ENCODE measurements at regions not wholly inside any gene's neighbourhood (a gene's known extent, or its start where the extent isn't known, plus 50 kb on each side); places are given as distances from the start of the nearest gene placed in this dataset.

- TF ChIP-seq CTCF (conservative IDR thresholded peaks at IDR 0.05): no peak
- H3K27ac ChIP-seq: no peak overlapping the region
Measured at GRCh38 chr5:67425514-67425913, 228.9 kb upstream of the CD180 start.

- no peak for TF ChIP-seq CTCF (conservative IDR thresholded peaks at IDR 0.05)
- 0 out of 2 replicates have a peak overlapping the region, but pooled peaks have one; percentile 3 for H3K27ac ChIP-seq
Measured at GRCh38 chr5:67417839-67418238, 221.2 kb upstream of the CD180 start.

GRCh38 chr5:67416986-67417385 lies 220.4 kb upstream of the CD180 start:
- TF ChIP-seq CTCF (conservative IDR thresholded peaks at IDR 0.05): no peak
- H3K27ac ChIP-seq: no peak overlapping the region

- no peak overlapping the region for H3K27ac ChIP-seq
Measured at GRCh38 chr5:67416133-67416937, 219.7 kb upstream of the CD180 start.

GRCh38 chr5:67414712-67415111 lies 218.1 kb upstream of the CD180 start:
- TF ChIP-seq CTCF (conservative IDR thresholded peaks at IDR 0.05): no peak

More at GRCh38 chr5:67416133-67416937, 219.7 kb upstream of the CD180 start:
- no peak for TF ChIP-seq CTCF (conservative IDR thresholded peaks at IDR 0.05)

GRCh38 chr5:67413721-67414120 lies 217.1 kb upstream of the CD180 start:
- H3K27ac ChIP-seq: no peak overlapping the region
- no peak for TF ChIP-seq CTCF (conservative IDR thresholded peaks at IDR 0.05)

More at GRCh38 chr5:67414712-67415111, 218.1 kb upstream of the CD180 start:
- no peak overlapping the region for H3K27ac ChIP-seq

- no peak for TF ChIP-seq CTCF (conservative IDR thresholded peaks at IDR 0.05)
- H3K27ac ChIP-seq: no peak overlapping the region
Measured at GRCh38 chr5:67409126-67409777, 212.7 kb upstream of the CD180 start.

Measured in VCaP (cell line).